Peyer's patch (tissue), 4 donors: ENCODE measurements at regions not wholly inside any gene's neighbourhood (a gene's known extent, or its start where the extent isn't known, plus 50 kb on each side); places are given as distances from the start of the nearest gene placed in this dataset.
"Not testable (repeated sequence)": the region's sequence is repeated elsewhere in the genome, so short reads cannot be mapped to it uniquely, and the experiment has no call there.

ENCODE experiments used
- DNase-seq, 3 donors: peaks; one replicate each; pipeline ENCODE4 v3.0.0-alpha.2; 2017 to 2019
- H3K27ac ChIP-seq, 4 donors: fragments of 200-600 bp; sonication (generic); one replicate each; pipeline ENCODE4 v1.5.1; 2016 to 2019
- H3K27me3 ChIP-seq, 2 donors: fragments of 200-600 bp; sonication (generic); one replicate each; pipeline ENCODE4 v1.5.1; 2019
- H3K36me3 ChIP-seq, 3 donors: fragments of 200-600 bp; sonication (generic); one replicate each; pipeline ENCODE4 v1.5.1; 2016 to 2019
- H3K4me1 ChIP-seq, 4 donors: fragments of 200-600 bp; sonication (generic); one replicate each; pipeline ENCODE4 v1.5.1; 2016 to 2019
- H3K4me3 ChIP-seq, 4 donors: fragments of 200-600 bp; sonication (generic); 1 replicate in 3 of 4; 2 replicates in 1 of 4; pipeline ENCODE4 v1.5.1; 2016 to 2019; ENCODE audit warnings: mild to moderate bottlenecking in 1 of 4
- H3K9me3 ChIP-seq, 4 donors: fragments of 200-600 bp; sonication (generic); one replicate each; pipeline ENCODE4 v1.5.1; 2016 to 2019; ENCODE audit warnings: mild to moderate bottlenecking in 1 of 4
- CTCF ChIP-seq, 6 experiments: fragments of 450-650 bp in 4 of 6; fragments of 200-600 bp in 2 of 6; sonication (generic) in 1 of 6; IDR thresholded peaks; one replicate each; pipeline ENCODE4 v1.5.1; 2017 to 2019; ENCODE audit warnings: antibody characterized with exemption in 6 of 6, mild to moderate bottlenecking in 3 of 6, moderate library complexity in 1 of 6
- POLR2A ChIP-seq, 2 donors: fragments of 450-650 bp; IDR thresholded peaks; one replicate each; pipeline ENCODE4 v1.5.1; 2017; ENCODE audit warnings: antibody characterized with exemption in 2 of 2, mild to moderate bottlenecking in 2 of 2, moderate library complexity in 2 of 2

DNA sequence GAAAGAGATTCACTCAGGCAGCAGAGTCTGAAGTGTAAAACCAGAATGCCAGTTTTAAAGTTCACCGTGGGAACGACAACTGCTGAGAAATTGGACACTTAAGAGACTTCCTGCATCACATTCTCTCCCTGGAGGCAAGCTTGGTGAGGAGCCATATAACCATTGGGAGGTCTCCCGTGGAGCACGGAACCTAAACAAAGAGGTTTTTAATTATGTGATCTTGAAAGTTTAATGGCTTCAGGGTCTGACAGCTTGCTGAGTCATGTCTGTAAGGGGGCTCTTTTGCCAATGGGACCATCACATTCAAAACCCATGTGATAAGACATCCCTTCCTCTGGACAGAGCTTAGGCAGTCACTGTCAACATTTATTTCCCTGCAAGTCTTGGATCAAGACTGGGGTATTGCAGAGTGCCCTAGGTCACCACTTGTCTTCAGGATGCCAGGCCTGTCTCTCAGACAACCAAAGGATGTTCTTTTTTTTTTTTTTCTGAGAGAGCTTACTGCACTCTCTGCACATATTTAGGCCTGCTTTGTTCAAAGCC is 674.4 kb downstream of the TYW1 start:
- Histone ChIP-seq H3K4me3 (no peak overlapping the region), H3K9me3 (no peaks in the 10 kb centered on the region), H3K4me1 (no peaks in the 10 kb centered on the region), H3K27me3 (no peaks in the 10 kb centered on the region), H3K27ac (no peak overlapping the region), H3K36me3 (no peaks in the 10 kb centered on the region)
- TF ChIP-seq POLR2A (IDR thresholded peaks at IDR 0.05): no peak
- no peak for TF ChIP-seq CTCF (IDR thresholded peaks at IDR 0.05)
- DNase-seq: no peak

DNA sequence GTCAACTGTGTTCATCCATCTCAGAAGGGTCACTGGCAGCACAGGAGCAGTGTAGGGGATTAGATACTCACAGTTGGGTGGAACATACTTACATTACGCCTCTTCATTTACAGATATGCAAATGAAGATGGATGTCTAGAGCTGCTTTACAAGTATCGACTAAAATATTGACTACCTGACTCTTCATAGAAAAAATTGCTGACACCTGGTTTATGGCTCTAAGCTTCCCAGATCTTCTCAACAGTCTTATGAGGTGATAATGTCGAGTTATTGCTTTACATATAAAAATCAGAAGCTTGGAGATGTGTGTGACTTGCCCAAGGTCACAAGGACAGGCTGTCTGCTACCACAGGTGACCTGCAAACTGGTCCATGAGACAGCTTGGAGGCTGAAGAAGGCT is 677.2 kb downstream of the TYW1 start:
- Histone ChIP-seq H3K9me3 (no peaks in the 10 kb centered on the region), H3K4me3 (no peak overlapping the region), H3K36me3 (no peaks in the 10 kb centered on the region), H3K4me1 (no peaks in the 10 kb centered on the region), H3K27me3 (no peaks in the 10 kb centered on the region), H3K27ac (no peak overlapping the region)
- no peak for DNase-seq
- TF ChIP-seq CTCF (IDR thresholded peaks at IDR 0.05): no peak
- TF ChIP-seq POLR2A (IDR thresholded peaks at IDR 0.05): no peak

DNA sequence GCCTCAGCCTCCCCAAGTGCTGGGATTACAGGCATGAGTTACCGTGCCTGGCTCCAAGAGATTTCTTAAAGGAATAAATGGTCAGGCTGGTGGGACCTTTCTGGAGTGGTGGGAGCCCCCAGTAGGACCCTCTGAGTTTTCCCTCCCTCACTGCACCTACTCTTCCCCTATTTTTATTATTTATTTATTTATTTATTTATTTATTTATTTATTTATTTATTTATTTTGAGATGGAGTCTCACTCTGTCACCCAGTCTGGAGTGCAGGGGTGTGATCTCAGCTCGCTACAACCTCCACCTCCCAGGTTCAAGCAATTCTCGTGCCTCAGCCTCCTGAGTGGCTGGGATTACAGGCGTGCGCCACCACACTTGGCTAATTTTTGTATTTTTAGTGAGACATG is 678.2 kb downstream of the TYW1 start:
- not testable (repeated sequence) for DNase-seq, H3K4me3 ChIP-seq, H3K27me3 ChIP-seq, H3K9me3 ChIP-seq, H3K36me3 ChIP-seq, H3K4me1 ChIP-seq, H3K27ac ChIP-seq

GRCh38 chr7:67675971-67676370 is 679.3 kb downstream of the TYW1 start:
- H3K9me3 ChIP-seq: no peaks in the 10 kb centered on the region
- TF ChIP-seq CTCF (IDR thresholded peaks at IDR 0.05) (no peak), POLR2A (IDR thresholded peaks at IDR 0.05) (no peak)
- no peaks in the 10 kb centered on the region for H3K27me3 ChIP-seq
- no peak overlapping the region for H3K4me3 ChIP-seq
- no peaks in the 10 kb centered on the region for H3K4me1 ChIP-seq
- DNase-seq: no peak
- no peaks in the 10 kb centered on the region for H3K36me3 ChIP-seq
- H3K27ac ChIP-seq: no peak overlapping the region

DNA sequence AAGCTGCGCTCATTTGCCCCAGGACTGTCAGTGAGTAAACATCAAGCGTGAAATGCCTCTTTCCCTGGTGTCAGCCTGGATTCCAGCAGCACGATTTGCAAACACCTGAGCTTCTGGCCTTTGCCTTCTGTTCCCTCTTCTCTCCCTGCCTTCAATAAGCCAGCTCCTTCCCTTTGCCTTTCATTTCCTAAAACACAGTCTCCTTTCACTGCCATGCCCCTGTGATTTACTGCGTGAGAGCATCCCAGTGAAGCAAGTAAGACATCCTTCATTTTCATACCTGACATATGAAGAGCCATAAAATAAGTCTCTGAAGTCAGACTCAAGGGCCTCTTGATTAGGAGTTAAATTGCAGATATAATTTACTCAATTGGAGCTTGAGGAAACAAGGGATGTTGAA is 681.8 kb downstream of the TYW1 start:
- Histone ChIP-seq H3K9me3 (no peaks in the 10 kb centered on the region), H3K27me3 (no peaks in the 10 kb centered on the region), H3K4me1 (no peaks in the 10 kb centered on the region), H3K27ac (no peak overlapping the region), H3K4me3 (no peak overlapping the region), H3K36me3 (no peaks in the 10 kb centered on the region)
- DNase-seq: no peak
- TF ChIP-seq POLR2A (IDR thresholded peaks at IDR 0.05): no peak
- TF ChIP-seq CTCF (IDR thresholded peaks at IDR 0.05): no peak

DNA sequence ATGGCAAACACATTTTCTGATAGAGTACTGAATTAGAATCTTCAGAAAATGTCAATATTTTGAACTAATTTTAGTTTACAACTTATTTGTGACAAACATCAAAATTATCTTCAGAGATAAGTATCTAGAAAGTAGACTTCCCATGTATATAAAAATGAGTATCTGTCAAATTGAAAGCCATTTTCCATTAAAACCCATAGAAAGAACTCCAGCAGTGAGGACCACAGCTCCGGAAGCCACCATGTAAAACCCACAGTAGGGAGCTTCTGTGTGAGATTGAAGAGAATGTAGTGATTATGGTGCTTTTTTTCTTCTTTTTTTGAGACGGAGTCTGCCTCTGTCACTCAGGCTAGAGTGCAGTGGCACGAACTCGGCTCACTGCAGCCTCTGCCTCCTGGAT is 687.0 kb downstream of the TYW1 start:
- no peak overlapping the region for H3K4me3 ChIP-seq
- H3K27ac ChIP-seq: no peak overlapping the region
- no peaks in the 10 kb centered on the region for H3K27me3 ChIP-seq
- no peaks in the 10 kb centered on the region for H3K4me1 ChIP-seq
- no peak for DNase-seq
- H3K36me3 ChIP-seq: no peaks in the 10 kb centered on the region
- TF ChIP-seq CTCF (IDR thresholded peaks at IDR 0.05) (no peak), POLR2A (IDR thresholded peaks at IDR 0.05) (no peak)
- H3K9me3 ChIP-seq: no peaks in the 10 kb centered on the region
